ENCODE measurements at regions not wholly inside any gene's neighbourhood (a gene's known extent, or its start where the extent isn't known, plus 50 kb on each side); places are given as distances from the start of the nearest gene placed in this dataset.
"Not testable (repeated sequence)": the region's sequence is repeated elsewhere in the genome, so short reads cannot be mapped to it uniquely, and the experiment has no call there.

GRCh38 chr17:30719131-30719973 is 105.1 kb downstream of the CRLF3 start:
- RAD21 ChIA-PET (ENCODE audit: unreplicated experiment), result interaction anchor here (0.7 kb wide), 1 partner anchor 615 kb away, joined by 3 read pairs; no protein-coding TSS in a partner anchor
- intact Hi-C loops (cut with micrococcal nuclease; ENCODE audit: unreplicated experiment), result loop anchor here (5.0 kb wide), 3 partner anchors 117 to 377 kb away; partner anchors contain the start of gene GOSR1

GRCh38 chr17:30718691-30719090 is 105.8 kb downstream of the CRLF3 start:
- H3K9me3 ChIP-seq (replicated peaks; ENCODE audit: control insufficient read depth, insufficient read depth, low read length); POLR2A ChIA-PET; ATAC-seq; H3K27ac ChIP-seq (ENCODE audit: control insufficient read depth, insufficient read depth); H3K36me3 ChIP-seq (ENCODE audit: control insufficient read depth in 2 of 2, insufficient read depth in 2 of 2, low read length in 1 of 2); H3K4me1 ChIP-seq (ENCODE audit: control insufficient read depth, insufficient read depth, low read length); H4K20me1 ChIP-seq (ENCODE audit: control insufficient read depth, insufficient read depth); H2AFZ ChIP-seq (ENCODE audit: control insufficient read depth, low read depth, low read length); H3K9ac ChIP-seq (ENCODE audit: control insufficient read depth, insufficient read depth, low read length); DNase-seq (ENCODE audit: low read depth, low spot score); H3K4me3 ChIP-seq; H3K79me2 ChIP-seq (ENCODE audit: control insufficient read depth, insufficient read depth, low read length); H3K4me2 ChIP-seq (ENCODE audit: control insufficient read depth, insufficient read depth); H3K27me3 ChIP-seq (replicated peaks in 1 of 2; ENCODE audit: control insufficient read depth in 2 of 2, insufficient read depth in 2 of 2, low read length in 1 of 2); FAIRE-seq; BruUV-seq (replicated peaks): not testable (repeated sequence)
- RAD21 ChIA-PET (ENCODE audit: unreplicated experiment), result interaction anchor here (0.7 kb wide), 1 partner anchor 614 kb away, joined by 3 read pairs; no protein-coding TSS in a partner anchor
- WGBS (ENCODE audit: insufficient coverage, insufficient replicate concordance, low lambda C conversion rate, missing lambda C conversion rate), result 90% methylated on average over 8 of the region's 8 CpGs
- CTCF ChIA-PET, result interaction anchor here (0.6 to 1.6 kb wide), 8 partner anchors 10 to 613 kb away, joined by 3 to 5 read pairs (median 4); partner anchors contain the start of gene CRLF3
- intact Hi-C loops (cut with micrococcal nuclease; ENCODE audit: unreplicated experiment), result loop anchor here (5.0 kb wide), 3 partner anchors 116 to 376 kb away; partner anchors contain the start of gene GOSR1
- in situ Hi-C loops (cut with MboI), result loop anchor here (5.0 to 10.0 kb wide), 3 partner anchors 241 to 594 kb away; partner anchors contain the start of gene GOSR1
- SMC1A ChIA-PET (ENCODE audit: uncharacterized antibody, unreplicated experiment), result interaction anchor here (1.2 to 1.6 kb wide), 2 partner anchors 106 to 379 kb away, joined by 3 read pairs; partner anchors contain the start of gene CRLF3

More at GRCh38 chr17:30719131-30719973, 105.1 kb downstream of the CRLF3 start:
- H3K9me3 ChIP-seq (replicated peaks; ENCODE audit: control insufficient read depth, insufficient read depth, low read length); H3K4me1 ChIP-seq (ENCODE audit: control insufficient read depth, insufficient read depth, low read length); H3K79me2 ChIP-seq (ENCODE audit: control insufficient read depth, insufficient read depth, low read length); H3K27me3 ChIP-seq (replicated peaks in 1 of 2; ENCODE audit: control insufficient read depth in 2 of 2, insufficient read depth in 2 of 2, low read length in 1 of 2); H3K36me3 ChIP-seq (ENCODE audit: control insufficient read depth in 2 of 2, insufficient read depth in 2 of 2, low read length in 1 of 2); BruUV-seq (replicated peaks); POLR2A ChIA-PET; H3K27ac ChIP-seq (ENCODE audit: control insufficient read depth, insufficient read depth); H2AFZ ChIP-seq (ENCODE audit: control insufficient read depth, low read depth, low read length); H4K20me1 ChIP-seq (ENCODE audit: control insufficient read depth, insufficient read depth); H3K9ac ChIP-seq (ENCODE audit: control insufficient read depth, insufficient read depth, low read length); FAIRE-seq; H3K4me3 ChIP-seq: not testable (repeated sequence)
- WGBS (ENCODE audit: insufficient coverage, insufficient replicate concordance, low lambda C conversion rate, missing lambda C conversion rate), result 45% methylated on average over 21 of the region's 22 CpGs
- in situ Hi-C loops (cut with MboI), result loop anchor here (5.0 to 10.0 kb wide), 3 partner anchors 242 to 595 kb away; partner anchors contain the start of gene GOSR1
- TF ChIP-seq YY1 (IDR thresholded peaks at IDR 0.05; ENCODE audit: low read depth, low read length) (0 out of 2 replicates have a peak, but pooled peaks have one; percentile 45), SMARCA5 (IDR thresholded peaks at IDR 0.05) (peak; percentile 98), ZNF217 (IDR thresholded peaks at IDR 0.05) (peak; percentile 73; the same call in 1 of the 2 replicates), NBN (IDR thresholded peaks at IDR 0.05) (0 out of 2 replicates have a peak, but pooled peaks have one; percentile 26), SMC3 (IDR thresholded peaks at IDR 0.05; ENCODE audit: borderline replicate concordance, low read length) (peak; percentile 26; the same call in 1 of the 2 replicates), RAD21 (IDR thresholded peaks at IDR 0.05; ENCODE audit: insufficient read depth, low read depth, low read length) (peak; percentile 42), CTCF (IDR thresholded peaks at IDR 0.05 in 2 of 3, conservative IDR thresholded peaks at IDR 0.05 in 1 of 3; ENCODE audit: control insufficient read depth in 2 of 3, extremely low read depth in 1 of 3, insufficient read depth in 1 of 3, low read depth in 3 of 3, low read length in 3 of 3) (peak; percentile 49 to 70 (median 63)), ATF3 (IDR thresholded peaks at IDR 0.05; ENCODE audit: borderline replicate concordance, extremely low read depth, low read depth, low read length) (peak; percentile 15; the same call in 1 of the 2 replicates)
- 0 out of 2 replicates have a peak overlapping the region, but pooled peaks have one; percentile 17 for H3K4me2 ChIP-seq (ENCODE audit: control insufficient read depth, insufficient read depth)
- ChIA-PET CTCF (interaction anchor here (0.6 to 1.6 kb wide), 9 partner anchors 10 to 614 kb away, joined by 3 to 5 read pairs (median 4); partner anchors contain the start of gene CRLF3), SMC1A (ENCODE audit: uncharacterized antibody, unreplicated experiment) (interaction anchor here (1.2 to 1.6 kb wide), 2 partner anchors 105 to 380 kb away, joined by 3 read pairs; partner anchors contain the start of gene CRLF3)
- ATAC-seq (peak; percentile 75), DNase-seq (ENCODE audit: low read depth, low spot score) (peak; percentile 19)

All from GM12878 (cell line).